IMR-90 (cell line): ENCODE measurements at regions not wholly inside any gene's neighbourhood (a gene's known extent, or its start where the extent isn't known, plus 50 kb on each side); places are given as distances from the start of the nearest gene placed in this dataset.

Experiments used
- ATAC-seq: fragments of 200-7000 bp; cut with Tn5 transposase; 2 replicates; pipeline ENCODE4 v1.9.1; 2020; ENCODE audit warnings: low read depth, mild to moderate bottlenecking, moderate library complexity
- BruUV-seq: library from RNA; stranded (reverse); fragments of 400-500 nt; replicated peaks from 2 replicates; lab custom pipeline; 2021; lab: Mats Ljungman, UMichigan
- CTCF ChIA-PET: fragments of 300-600 bp; formaldehyde crosslinking; extraction: SDS; loops from one replicate; lab custom pipeline; 2021; ENCODE audit warnings: antibody characterized with exemption; lab: Yijun Ruan, JAX
- POLR2A ChIA-PET: fragments of 300-600 bp; sonication (Branson Sonifier 250); formaldehyde crosslinking; loops from one replicate; lab custom pipeline; 2022; ENCODE audit warnings: antibody characterized with exemption; ENCODE audit not compliant: unreplicated experiment; lab: Charles Lee
- DNase-seq: peaks from one replicate; pipeline ENCODE4 v3.0.0; 2013
- H2AFZ ChIP-seq: replicated peaks from 2 replicates; pipeline ENCODE3; 2013; ENCODE audit warnings: low read length, mild to moderate bottlenecking; ENCODE audit not compliant: poor library complexity
- H2AK5ac ChIP-seq: 2 replicates; pipeline ENCODE4 v1.6.1; 2013; ENCODE audit warnings: low read depth, low read length, inconsistent platforms
- H2AK9ac ChIP-seq: replicated peaks from 2 replicates; pipeline ENCODE3; 2013; ENCODE audit warnings: mild to moderate bottlenecking, low read depth, low read length, moderate library complexity; ENCODE audit not compliant: poor library complexity
- H2BK120ac ChIP-seq: 2 replicates; pipeline ENCODE4 v1.6.1; 2013; ENCODE audit warnings: low read depth, low read length, inconsistent platforms
- H2BK15ac ChIP-seq: 3 replicates; pipeline ENCODE4 v1.6.1; 2013; ENCODE audit warnings: low read depth, low read length, inconsistent platforms
- H2BK20ac ChIP-seq: 2 replicates; pipeline ENCODE4 v1.6.1; 2013; ENCODE audit warnings: low read depth, mild to moderate bottlenecking, inconsistent platforms, low read length, moderate library complexity
- H2BK5ac ChIP-seq: 2 replicates; pipeline ENCODE4 v1.6.1; 2013; ENCODE audit warnings: mild to moderate bottlenecking, low read depth, low read length, inconsistent platforms; ENCODE audit not compliant: poor library complexity, severe bottlenecking
- H3K14ac ChIP-seq: replicated peaks from 2 replicates; pipeline ENCODE4 v1.6.1; 2013; ENCODE audit warnings: low read depth, low read length, inconsistent platforms
- H3K18ac ChIP-seq: 2 replicates; pipeline ENCODE4 v1.6.1; 2013; ENCODE audit warnings: low read depth, low read length, control low read depth
- H3K23ac ChIP-seq: 2 replicates; pipeline ENCODE4 v1.6.1; 2013; ENCODE audit warnings: low read depth, low read length, inconsistent platforms
- H3K27ac ChIP-seq: 2 replicates; pipeline ENCODE4 v1.5.1; 2013; ENCODE audit warnings: mild to moderate bottlenecking, control low read depth, low read length; ENCODE audit not compliant: insufficient read depth
- H3K27me3 ChIP-seq: 2 replicates; pipeline ENCODE4 v1.6.1; 2013; ENCODE audit warnings: low read length; ENCODE audit not compliant: control insufficient read depth, insufficient read depth
- H3K36me3 ChIP-seq: 2 replicates; pipeline ENCODE4 v1.6.1; 2013; ENCODE audit warnings: low read length, mixed read lengths; ENCODE audit not compliant: control insufficient read depth, insufficient read depth
- H3K4ac ChIP-seq: 2 replicates; pipeline ENCODE4 v1.6.1; 2013; ENCODE audit warnings: low read depth, low read length, inconsistent platforms
- H3K4me1 ChIP-seq: 2 replicates; pipeline ENCODE4 v1.6.1; 2013; ENCODE audit warnings: low read length, mixed read lengths; ENCODE audit not compliant: control insufficient read depth, insufficient read depth
- H3K4me2 ChIP-seq: 2 replicates; pipeline ENCODE4 v1.6.1; 2013; ENCODE audit warnings: low read depth, mild to moderate bottlenecking, control low read depth, low read length, moderate library complexity
- H3K4me3 ChIP-seq: 2 replicates; pipeline ENCODE4 v1.5.1; 2013; ENCODE audit warnings: low read depth, mild to moderate bottlenecking, control low read depth, low read length, moderate library complexity; ENCODE audit not compliant: insufficient read depth
- H3K56ac ChIP-seq: 2 replicates; pipeline ENCODE4 v1.6.1; 2013; ENCODE audit warnings: low read length, inconsistent platforms; ENCODE audit not compliant: insufficient read depth; ENCODE audit errors: extremely low read depth
- H3K79me1 ChIP-seq, 2 experiments: 2 replicates each; pipeline ENCODE4 v1.6.1; 2013; ENCODE audit warnings: low read length in 2 of 2, inconsistent platforms in 1 of 2, low read depth in 1 of 2
- H3K9ac ChIP-seq: 2 replicates; pipeline ENCODE4 v1.6.1; 2013; ENCODE audit warnings: low read depth, low read length, control low read depth
- H3K9me1 ChIP-seq: 2 replicates; pipeline ENCODE4 v1.6.1; 2013; ENCODE audit warnings: low read length, inconsistent platforms; ENCODE audit not compliant: insufficient read depth
- H3K9me3 ChIP-seq: 2 replicates; pipeline ENCODE4 v1.6.1; 2013; ENCODE audit warnings: low read length; ENCODE audit not compliant: control insufficient read depth, insufficient read depth
- H4K20me1 ChIP-seq: 2 replicates; pipeline ENCODE4 v1.6.1; 2013; ENCODE audit warnings: low read length, inconsistent platforms; ENCODE audit not compliant: insufficient read depth
- H4K5ac ChIP-seq: 2 replicates; pipeline ENCODE4 v1.6.1; 2013; ENCODE audit warnings: mild to moderate bottlenecking, low read depth, low read length, control low read depth
- H4K8ac ChIP-seq, 2 experiments: 2 replicates each; pipeline ENCODE4 v1.6.1; 2013; ENCODE audit warnings: low read depth in 2 of 2, low read length in 2 of 2, control low read depth in 1 of 2, inconsistent platforms in 1 of 2
- H4K91ac ChIP-seq: 2 replicates; pipeline ENCODE4 v1.6.1; 2013; ENCODE audit warnings: low read depth, low read length, inconsistent platforms; ENCODE audit not compliant: insufficient read depth
- CTCF ChIP-seq: conservative IDR thresholded peaks from 2 replicates; pipeline ENCODE4 v1.5.1; 2012; ENCODE audit warnings: mild to moderate bottlenecking, low read depth, low read length, improper control_type of control experiment
- MAZ ChIP-seq: IDR thresholded peaks from 2 replicates; pipeline ENCODE4 v1.6.1; 2012; ENCODE audit warnings: low read depth, mild to moderate bottlenecking, low read length, improper control_type of control experiment, moderate library complexity, borderline replicate concordance
- RAD21 ChIP-seq: IDR thresholded peaks from 2 replicates; pipeline ENCODE4 v1.6.1; 2012; ENCODE audit warnings: low read length, improper control_type of control experiment
- WGBS, 2 experiments: methylation state at CpG; one replicate each; pipeline versions ENCODE4 v1.1.5 to v1.1.7; 2013; ENCODE audit warnings: missing lambda C conversion rate in 2 of 2; ENCODE audit not compliant: insufficient read length in 1 of 2; ENCODE audit errors: extremely low coverage in 2 of 2; 5-methylcytosine and 5-hydroxymethylcytosine counted together
- dilution Hi-C: fragments of 300-500 bp; cut with HindIII; formaldehyde crosslinking; loops from one replicate; pipeline ENCODE4 v1.14.3; 2018; ENCODE audit warnings: low sequenced_read_pairs; ENCODE audit not compliant: unreplicated experiment
- in situ Hi-C: fragments of 300-500 bp; cut with MboI; formaldehyde crosslinking; loops from 3 replicates; pipeline ENCODE4 v1.14.3; 2019; ENCODE audit warnings: low sequenced_read_pairs, inconsistent platforms, mixed read lengths
- intact Hi-C: fragments of 100-400 bp; cut with micrococcal nuclease; formaldehyde crosslinking; loops from 2 replicates; pipeline ENCODE4 v1.10.0; 2022
- TF ChIP-seq, protein P1 (sequence below): fragments of 150-350 bp; IDR thresholded peaks from 2 replicates; pipeline ENCODE4 v1.6.1; 2017; ENCODE audit warnings: mild to moderate bottlenecking, antibody characterized with exemption, low read length, low read depth

GRCh38 chr7:17044396-17044795, 162.6 kb upstream of the AGR3 start:
- Histone ChIP-seq H2AK5ac (0 out of 2 replicates have a peak overlapping the region, but pooled peaks have one; percentile 12), H3K56ac (no peak overlapping the region), H3K4me2 (no peak overlapping the region), H2AFZ (no peak overlapping the region), H3K9me1 (peaks cover 3% of the 10 kb centered on the region; the same call in 1 of the 2 replicates), H3K9me3 (no peaks in the 10 kb centered on the region), H3K27me3 (no peaks in the 10 kb centered on the region), H4K8ac (no peak overlapping the region), H2BK120ac (no peak overlapping the region), H4K5ac (no peak overlapping the region), H2BK20ac (no peak overlapping the region), H3K79me1 (no peaks in the 10 kb centered on the region), H4K91ac (no peak overlapping the region), H2BK5ac (no peak overlapping the region), H3K14ac (no peak overlapping the region), H3K27ac (no peak overlapping the region), H3K18ac (no peak overlapping the region), H3K4me3 (no peak overlapping the region), H3K4ac (no peak overlapping the region; the same call in 1 of the 2 replicates), H3K4me1 (peaks cover 5% of the 10 kb centered on the region), H2BK15ac (no peak overlapping the region), H3K23ac (no peak overlapping the region), H4K20me1 (no peaks in the 10 kb centered on the region), H3K9ac (no peak overlapping the region), H3K36me3 (no peaks in the 10 kb centered on the region), H2AK9ac (no peak overlapping the region)
- intact Hi-C loops: no loop called here
- dilution Hi-C loops: no loop called here
- in situ Hi-C loops: no loop called here
- DNase-seq: no peak
- WGBS, 2 experiments: 100% methylated on average over 2 of the region's 2 CpGs; no CpG with 5 or more reads in 1 of the 2 experiments
- TF ChIP-seq, protein P1, sequence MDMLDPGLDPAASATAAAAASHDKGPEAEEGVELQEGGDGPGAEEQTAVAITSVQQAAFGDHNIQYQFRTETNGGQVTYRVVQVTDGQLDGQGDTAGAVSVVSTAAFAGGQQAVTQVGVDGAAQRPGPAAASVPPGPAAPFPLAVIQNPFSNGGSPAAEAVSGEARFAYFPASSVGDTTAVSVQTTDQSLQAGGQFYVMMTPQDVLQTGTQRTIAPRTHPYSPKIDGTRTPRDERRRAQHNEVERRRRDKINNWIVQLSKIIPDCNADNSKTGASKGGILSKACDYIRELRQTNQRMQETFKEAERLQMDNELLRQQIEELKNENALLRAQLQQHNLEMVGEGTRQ: no peak
- no peak for TF ChIP-seq CTCF
- no peak for TF ChIP-seq MAZ
- TF ChIP-seq RAD21: no peak
- CTCF ChIA-PET: interaction anchor here (1.3 kb wide), 1 partner anchor 18 kb away, joined by 4 read pairs; no protein-coding TSS in a partner anchor
- BruUV-seq: no TSS peak
- ATAC-seq: no peak
- POLR2A ChIA-PET: no interaction called here
